ENCODE measurements at regions not wholly inside any gene's neighbourhood (a gene's known extent, or its start where the extent isn't known, plus 50 kb on each side); places are given as distances from the start of the nearest gene placed in this dataset.
"Not testable (repeated sequence)": the region's sequence is repeated elsewhere in the genome, so short reads cannot be mapped to it uniquely, and the experiment has no call there.

- DNase-seq, result no peak
Measured at GRCh38 chr20:56689318-56689717, 60.2 kb downstream of the TFAP2C start.

GRCh38 chr20:56689852-56690485 lies 60.9 kb downstream of the TFAP2C start:
- DNase-seq, result no peak

GRCh38 chr20:56690531-56691175 lies 61.5 kb downstream of the TFAP2C start:
- no peak for DNase-seq

GRCh38 chr20:56691325-56691998 lies 62.4 kb downstream of the TFAP2C start:
- DNase-seq, result no peak

GRCh38 chr20:56693217-56693616 lies 64.1 kb downstream of the TFAP2C start:
- no peak for DNase-seq

- DNase-seq, result no peak
Measured at GRCh38 chr20:56697476-56697875, 68.4 kb downstream of the TFAP2C start.

- no peak for DNase-seq
Measured at GRCh38 chr20:56698297-56698696, 69.2 kb downstream of the TFAP2C start.

GRCh38 chr20:56698749-56699148 lies 69.6 kb downstream of the TFAP2C start:
- no peak for DNase-seq

GRCh38 chr20:56702931-56703840 lies 74.1 kb downstream of the TFAP2C start:
- no peak for DNase-seq

- no peak for DNase-seq
Measured at GRCh38 chr20:56706867-56707360, 77.8 kb downstream of the TFAP2C start.

- DNase-seq, result no peak
Measured at GRCh38 chr20:56708991-56709390, 79.9 kb downstream of the TFAP2C start.

- DNase-seq, result no peak
Measured at GRCh38 chr20:56710125-56710524, 81.0 kb downstream of the TFAP2C start.

GRCh38 chr20:56710577-56710976 lies 81.5 kb downstream of the TFAP2C start:
- not testable (repeated sequence) for DNase-seq

- DNase-seq, result no peak
Measured at GRCh38 chr20:56711018-56711417, 81.9 kb downstream of the TFAP2C start.

GRCh38 chr20:56715309-56715708 lies 86.2 kb downstream of the TFAP2C start:
- DNase-seq, result no peak

- DNase-seq, result no peak
Measured at GRCh38 chr20:56715902-56716519, 86.9 kb downstream of the TFAP2C start.

GRCh38 chr20:56716806-56717205 lies 87.7 kb downstream of the TFAP2C start:
- no peak for DNase-seq

- DNase-seq, result no peak
Measured at GRCh38 chr20:56718816-56719215, 89.7 kb downstream of the TFAP2C start.

GRCh38 chr20:56720620-56721213 lies 91.6 kb downstream of the TFAP2C start:
- DNase-seq, result no peak

- DNase-seq, result no peak
Measured at GRCh38 chr20:56722042-56722441, 92.9 kb downstream of the TFAP2C start.

GRCh38 chr20:56723331-56723730 lies 94.2 kb downstream of the TFAP2C start:
- DNase-seq, result no peak

GRCh38 chr20:56724241-56724757 lies 95.2 kb downstream of the TFAP2C start:
- DNase-seq, result no peak
